Stimulated activated CD8-positive, alpha-beta memory T cell treated with anti-CD3 and anti-CD28 coated beads, Interleukin-12 subunit alpha, Interleukin-12 subunit beta, amount 100 ng/mL, for 1 hour (primary cell): ENCODE measurements at regions not wholly inside any gene's neighbourhood (a gene's known extent, or its start where the extent isn't known, plus 50 kb on each side); places are given as distances from the start of the nearest gene placed in this dataset.

Experiments
- DNase-seq: peaks from one replicate; pipeline ENCODE4 v3.0.0-alpha.2; 2020; ENCODE audit warnings: low read depth

DNA sequence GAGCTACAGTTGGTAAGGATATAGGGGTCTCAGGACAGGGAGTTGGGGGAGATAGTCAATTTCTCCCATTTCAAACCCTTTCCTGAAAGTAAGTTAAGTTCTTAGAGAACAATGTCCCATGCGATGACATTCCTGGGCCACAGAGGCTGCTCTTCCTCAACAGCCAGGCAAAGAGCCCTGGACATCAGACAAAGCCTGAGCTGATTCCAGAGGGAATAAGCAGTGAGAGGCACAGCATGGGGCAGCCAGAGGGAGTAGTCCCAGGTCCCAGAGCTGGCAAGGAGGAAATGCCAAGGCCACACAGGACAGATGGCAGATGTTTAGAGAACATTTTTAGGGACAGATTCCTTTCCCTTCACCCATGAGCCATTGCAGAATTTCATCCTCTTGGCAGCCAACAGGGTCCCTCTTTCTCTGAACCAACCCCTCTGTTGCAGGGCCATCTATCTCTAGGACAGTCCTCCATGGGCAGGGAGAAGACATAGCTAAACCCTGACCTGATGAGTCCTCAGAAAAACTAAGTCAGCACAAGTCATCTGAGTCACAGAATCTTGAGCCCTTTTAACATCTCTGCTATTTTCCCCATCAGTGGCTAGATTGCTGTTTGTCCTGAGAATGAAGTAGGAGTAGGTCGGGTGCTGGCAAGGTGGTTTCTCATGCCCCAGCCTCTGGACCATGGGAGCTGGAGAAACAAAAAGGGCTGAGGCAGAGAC is 60.3 kb upstream of the CALM2 start:
- no peak for DNase-seq

DNA sequence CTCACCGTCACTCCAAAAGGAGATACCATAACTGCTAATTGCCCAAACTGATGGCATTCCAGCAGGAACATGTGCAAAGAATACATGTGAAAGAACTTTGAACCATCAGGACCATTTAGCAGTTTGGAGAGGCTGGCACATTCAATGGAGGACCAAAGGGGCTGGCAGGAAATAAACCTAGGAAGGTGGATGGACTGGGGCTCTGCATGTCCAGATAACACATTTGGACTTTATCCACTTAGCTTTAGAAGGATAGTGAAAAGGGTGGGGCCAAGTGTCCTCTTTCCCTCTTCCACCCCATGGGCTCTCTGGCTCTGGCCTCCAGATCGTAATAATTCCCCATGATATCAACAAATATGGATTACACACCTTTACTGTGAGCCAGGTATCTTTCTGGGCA is 58.8 kb upstream of the CALM2 start:
- no peak for DNase-seq

DNA sequence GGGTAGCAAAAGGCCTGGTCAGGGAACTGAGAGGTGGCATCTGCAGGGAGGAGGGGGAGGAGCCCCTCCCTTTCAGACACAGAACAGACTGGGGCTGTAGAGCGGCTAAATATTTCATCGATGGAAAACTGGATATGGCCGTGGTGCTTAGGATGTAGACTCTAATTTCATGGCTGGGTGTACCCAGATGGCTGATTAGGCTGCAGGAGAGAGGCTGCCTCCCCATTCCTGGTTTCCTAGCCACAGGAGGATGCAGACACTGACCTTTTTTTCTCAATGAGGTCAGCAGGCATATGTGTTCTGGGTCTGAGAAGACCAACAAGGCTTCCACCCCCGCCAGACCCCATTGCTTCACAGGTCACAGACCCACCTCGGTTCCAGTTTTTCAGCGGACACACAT is 58.1 kb upstream of the CALM2 start:
- no peak for DNase-seq

DNA sequence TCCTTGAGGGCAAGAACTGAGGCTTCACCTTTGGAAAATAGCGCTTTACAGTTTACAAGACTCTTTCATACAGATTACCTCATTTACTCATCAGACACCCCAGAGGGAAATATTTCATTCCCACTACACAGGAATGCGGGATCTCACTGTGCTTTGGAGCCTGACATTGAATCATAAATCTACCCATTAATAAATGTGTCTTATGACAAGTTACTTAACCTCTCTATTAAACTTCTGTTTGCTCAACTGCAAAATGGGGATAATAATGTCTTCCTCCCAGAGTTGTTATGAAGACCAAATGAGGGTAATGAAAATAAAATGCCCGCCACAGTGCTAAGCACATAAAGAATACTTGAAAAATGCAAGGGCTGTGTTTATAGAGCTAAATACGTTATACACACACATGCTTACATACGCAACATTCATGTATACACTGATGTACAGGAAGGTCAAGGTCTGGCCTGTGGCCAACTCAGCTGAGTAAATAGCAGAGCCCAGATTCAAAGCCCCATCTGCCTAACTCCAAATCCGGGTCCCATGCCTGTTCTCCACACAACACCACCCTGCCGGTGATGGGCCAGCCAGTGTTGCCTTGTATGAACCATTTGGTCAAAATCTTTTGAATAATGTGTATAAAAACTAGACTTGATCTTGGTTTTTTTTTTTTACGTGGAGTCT is 56.6 kb upstream of the CALM2 start:
- DNase-seq, result no peak

DNA sequence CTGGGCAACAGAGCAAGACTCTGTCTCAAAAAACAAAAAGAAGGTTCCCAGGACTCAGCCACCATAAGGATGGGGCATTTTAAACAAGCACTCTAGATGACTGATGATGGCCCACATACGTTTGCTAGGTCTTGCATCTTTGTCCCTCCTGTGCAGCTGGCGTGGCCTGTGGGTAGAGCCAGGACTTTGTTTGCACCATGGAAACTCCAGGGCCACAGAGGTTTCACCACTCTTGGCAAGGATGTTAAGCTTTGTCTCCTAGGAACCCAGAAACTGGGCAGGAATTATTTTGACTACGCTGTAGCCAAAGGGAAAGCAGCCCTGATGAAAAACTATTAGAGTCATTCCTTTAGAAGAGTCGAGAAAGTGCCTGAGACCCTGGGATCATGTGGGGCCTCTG is 54.1 kb upstream of the CALM2 start:
- no peak for DNase-seq

DNA sequence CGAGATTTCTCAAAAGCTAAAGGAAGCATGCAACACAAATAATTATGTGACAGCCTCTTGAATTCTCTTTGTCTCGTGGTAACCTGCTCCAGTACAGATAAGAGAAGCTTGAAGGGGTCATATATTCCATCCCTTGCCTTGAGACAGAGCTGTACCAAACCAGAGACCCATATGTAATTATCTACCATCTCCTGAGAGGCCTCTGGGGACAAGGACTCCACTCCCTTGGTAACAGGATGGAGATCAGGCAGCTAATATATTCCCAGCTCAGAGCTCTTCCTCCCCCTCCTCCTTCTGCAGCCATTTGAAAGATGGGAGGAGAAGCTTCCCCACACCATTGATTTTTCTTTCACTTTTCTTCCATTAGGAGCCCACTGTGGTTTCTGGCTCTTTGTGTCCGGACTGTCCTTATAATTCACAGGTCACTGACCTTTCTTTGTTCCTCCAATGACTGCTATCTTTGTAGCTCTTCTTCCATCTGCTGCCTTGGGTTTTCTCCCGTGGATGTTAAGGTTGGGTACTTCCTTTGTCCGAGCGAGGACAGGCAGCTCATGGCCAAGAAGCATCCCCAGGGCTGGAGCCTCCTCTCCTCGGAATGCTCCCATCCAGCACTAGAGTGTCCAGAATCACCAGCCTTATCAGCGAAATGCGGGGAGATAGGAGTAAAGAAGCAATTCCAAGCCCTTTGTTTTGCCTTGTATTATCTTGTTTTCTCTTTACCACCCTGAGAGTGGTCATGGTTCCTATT is 51.4 kb upstream of the CALM2 start:
- DNase-seq, result no peak

DNA sequence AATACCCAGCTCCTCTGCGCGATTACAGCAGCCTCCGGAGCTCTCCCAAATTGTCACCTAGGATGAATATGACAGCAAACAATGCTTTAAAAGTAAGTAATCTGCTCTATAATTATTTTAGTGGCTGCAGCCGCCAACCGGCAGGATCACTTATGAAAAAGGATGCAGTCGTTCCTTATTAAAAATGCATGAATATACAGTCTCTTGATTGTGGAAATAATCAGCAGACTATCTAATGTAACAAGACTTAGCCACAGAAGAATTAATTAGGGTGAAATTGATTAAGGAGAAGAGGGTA is 50.6 kb upstream of the CALM2 start:
- DNase-seq, result no peak

DNA sequence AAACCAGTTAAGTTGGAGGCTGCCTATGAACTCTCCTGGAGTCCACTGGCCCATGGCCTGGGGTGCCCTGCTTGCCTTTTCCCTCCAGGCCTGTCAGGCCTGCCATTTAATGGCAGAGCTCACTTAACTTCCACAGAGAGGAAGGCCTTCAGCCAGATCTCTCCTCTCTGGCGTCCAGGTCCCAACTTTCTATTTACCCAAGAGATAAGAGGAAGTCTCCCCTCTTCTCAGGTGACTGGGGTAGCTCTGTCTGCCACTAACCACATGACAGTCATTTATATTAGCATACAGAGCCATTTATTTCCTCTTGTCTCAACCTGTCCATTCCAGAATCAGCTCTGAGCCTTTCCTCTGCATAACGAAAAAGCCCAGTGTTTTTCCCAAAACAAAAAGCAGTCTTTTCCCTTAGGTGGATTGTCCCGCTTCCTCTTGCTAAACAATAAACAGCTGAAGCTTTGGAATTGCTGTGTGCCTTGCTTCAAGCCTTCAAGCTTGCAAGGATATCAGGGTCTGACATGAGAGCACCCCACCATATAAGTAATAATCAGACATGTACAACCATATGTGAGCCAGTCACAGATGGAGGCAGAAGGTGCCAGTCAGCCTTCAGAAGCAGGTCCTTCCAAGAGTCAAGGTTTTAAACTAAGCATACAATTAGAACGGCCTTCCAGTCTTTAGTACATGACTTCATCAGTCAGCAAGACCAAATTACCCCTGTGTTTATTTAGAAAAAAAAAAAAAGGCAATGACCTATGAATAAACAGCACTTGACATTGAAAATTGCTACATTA is 50.0 kb upstream of the CALM2 start:
- DNase-seq, result no peak
